ENCODE measurements at regions not wholly inside any gene's neighbourhood (a gene's known extent, or its start where the extent isn't known, plus 50 kb on each side); places are given as distances from the start of the nearest gene placed in this dataset.

GRCh38 chr14:56888274-56888673 lies 78.0 kb upstream of the OTX2 start:
- intact Hi-C loops (cut with DNase I), result no loop called here

GRCh38 chr14:56887216-56887615 lies 76.9 kb upstream of the OTX2 start:
- TF ChIP-seq POLR2AphosphoS5 (IDR thresholded peaks at IDR 0.05), result no peak
- no peak for TF ChIP-seq POLR2A (IDR thresholded peaks at IDR 0.05)
- Histone ChIP-seq H3K27me3 (replicated peaks; ENCODE audit: insufficient read depth) (no peaks in the 10 kb centered on the region), H3K36me3 (no peaks in the 10 kb centered on the region), H3K9me3 (no peaks in the 10 kb centered on the region), H3K4me3 (no peak overlapping the region), H3K4me1 (replicated peaks) (no peaks in the 10 kb centered on the region), H3K27ac (no peak overlapping the region)
- no peak for DNase-seq (ENCODE audit: low spot score)
- intact Hi-C loops (cut with DNase I), result no loop called here
- 46% methylated on average over 2 of the region's 2 CpGs for WGBS

More at GRCh38 chr14:56888274-56888673, 78.0 kb upstream of the OTX2 start:
- WGBS, result 68% methylated on average over 3 of the region's 3 CpGs
- no peaks in the 10 kb centered on the region for H3K9me3 ChIP-seq
- DNase-seq (ENCODE audit: low spot score), result no peak
- no peaks in the 10 kb centered on the region for H3K27me3 ChIP-seq (replicated peaks; ENCODE audit: insufficient read depth)
- no peak overlapping the region for H3K4me3 ChIP-seq
- TF ChIP-seq CTCF (IDR thresholded peaks at IDR 0.05) (no peak), POLR2AphosphoS5 (IDR thresholded peaks at IDR 0.05) (no peak), POLR2A (IDR thresholded peaks at IDR 0.05) (no peak)
- H3K4me1 ChIP-seq (replicated peaks), result no peaks in the 10 kb centered on the region
- H3K27ac ChIP-seq, result no peak overlapping the region
- no peaks in the 10 kb centered on the region for H3K36me3 ChIP-seq

GRCh38 chr14:56886471-56887062 lies 76.3 kb upstream of the OTX2 start:
- TF ChIP-seq POLR2AphosphoS5 (IDR thresholded peaks at IDR 0.05) (peak; percentile 33), CTCF (IDR thresholded peaks at IDR 0.05) (no peak)
- H3K27me3 ChIP-seq (replicated peaks; ENCODE audit: insufficient read depth), result no peaks in the 10 kb centered on the region
- H3K9me3 ChIP-seq, result no peaks in the 10 kb centered on the region
- no peak overlapping the region for H3K4me3 ChIP-seq
- no peak overlapping the region for H3K27ac ChIP-seq
- intact Hi-C loops (cut with DNase I), result no loop called here
- no peak for DNase-seq (ENCODE audit: low spot score)
- H3K4me1 ChIP-seq (replicated peaks), result no peaks in the 10 kb centered on the region
- H3K36me3 ChIP-seq, result no peaks in the 10 kb centered on the region
- WGBS, result 66% methylated on average over 6 of the region's 6 CpGs

GRCh38 chr14:56885825-56886224 lies 75.5 kb upstream of the OTX2 start:
- Histone ChIP-seq H3K4me1 (replicated peaks) (no peaks in the 10 kb centered on the region), H3K36me3 (no peaks in the 10 kb centered on the region), H3K27ac (no peak overlapping the region), H3K27me3 (replicated peaks; ENCODE audit: insufficient read depth) (no peaks in the 10 kb centered on the region), H3K9me3 (no peaks in the 10 kb centered on the region), H3K4me3 (no peak overlapping the region)
- intact Hi-C loops (cut with DNase I), result no loop called here
- TF ChIP-seq CTCF (IDR thresholded peaks at IDR 0.05) (no peak), POLR2AphosphoS5 (IDR thresholded peaks at IDR 0.05) (no peak), POLR2A (IDR thresholded peaks at IDR 0.05) (no peak)
- WGBS, result 28% methylated on average over 2 of the region's 2 CpGs
- no peak for DNase-seq (ENCODE audit: low spot score)

GRCh38 chr14:56884617-56885016 lies 74.3 kb upstream of the OTX2 start:
- WGBS, result 56% methylated on average over 6 of the region's 6 CpGs
- intact Hi-C loops (cut with DNase I), result no loop called here
- Histone ChIP-seq H3K27me3 (replicated peaks; ENCODE audit: insufficient read depth) (no peaks in the 10 kb centered on the region), H3K36me3 (no peaks in the 10 kb centered on the region), H3K27ac (no peak overlapping the region), H3K4me3 (no peak overlapping the region), H3K4me1 (replicated peaks) (no peaks in the 10 kb centered on the region), H3K9me3 (no peaks in the 10 kb centered on the region)
- DNase-seq (ENCODE audit: low spot score), result no peak
- TF ChIP-seq POLR2A (IDR thresholded peaks at IDR 0.05) (no peak), POLR2AphosphoS5 (IDR thresholded peaks at IDR 0.05) (no peak), CTCF (IDR thresholded peaks at IDR 0.05) (no peak)
